ENCODE measurements at regions not wholly inside any gene's neighbourhood (a gene's known extent, or its start where the extent isn't known, plus 50 kb on each side); places are given as distances from the start of the nearest gene placed in this dataset.

DNA sequence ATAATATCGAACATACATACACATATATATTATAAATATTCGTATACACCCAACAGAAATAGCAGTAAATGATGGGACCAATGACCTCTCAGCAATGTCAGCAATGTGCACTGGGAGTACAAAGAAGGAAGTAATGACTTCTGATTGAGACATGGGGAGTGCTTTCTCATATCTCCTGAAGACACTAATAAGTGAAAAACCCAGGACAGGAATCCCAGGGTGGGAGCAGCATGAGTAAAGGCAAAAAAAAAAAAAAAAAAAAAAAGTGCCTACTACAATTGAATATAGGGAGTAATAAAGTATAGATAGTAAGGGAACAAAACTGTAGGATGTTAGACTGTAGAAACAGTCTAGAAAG, 491.3 kb downstream of the IRS1 start:
- H3K4me1 ChIP-seq (ENCODE audit: control insufficient read depth in 5 of 5, insufficient read depth in 5 of 5, low read length in 5 of 5), result peaks cover 0 to 25% (median 0%) of the 10 kb centered on the region in 5 donors
- 94 to 97% methylated on average over 2 of the region's 2 CpGs for WGBS, 2 donors
- H3K36me3 ChIP-seq (ENCODE audit: control insufficient read depth in 4 of 4, insufficient read depth in 4 of 4, low read length in 4 of 4), result no peaks in the 10 kb centered on the region
- H3K27me3 ChIP-seq (ENCODE audit: control insufficient read depth in 3 of 3, insufficient read depth in 3 of 3, low read length in 2 of 3), result no peaks in the 10 kb centered on the region
- TF ChIP-seq, protein P1, sequence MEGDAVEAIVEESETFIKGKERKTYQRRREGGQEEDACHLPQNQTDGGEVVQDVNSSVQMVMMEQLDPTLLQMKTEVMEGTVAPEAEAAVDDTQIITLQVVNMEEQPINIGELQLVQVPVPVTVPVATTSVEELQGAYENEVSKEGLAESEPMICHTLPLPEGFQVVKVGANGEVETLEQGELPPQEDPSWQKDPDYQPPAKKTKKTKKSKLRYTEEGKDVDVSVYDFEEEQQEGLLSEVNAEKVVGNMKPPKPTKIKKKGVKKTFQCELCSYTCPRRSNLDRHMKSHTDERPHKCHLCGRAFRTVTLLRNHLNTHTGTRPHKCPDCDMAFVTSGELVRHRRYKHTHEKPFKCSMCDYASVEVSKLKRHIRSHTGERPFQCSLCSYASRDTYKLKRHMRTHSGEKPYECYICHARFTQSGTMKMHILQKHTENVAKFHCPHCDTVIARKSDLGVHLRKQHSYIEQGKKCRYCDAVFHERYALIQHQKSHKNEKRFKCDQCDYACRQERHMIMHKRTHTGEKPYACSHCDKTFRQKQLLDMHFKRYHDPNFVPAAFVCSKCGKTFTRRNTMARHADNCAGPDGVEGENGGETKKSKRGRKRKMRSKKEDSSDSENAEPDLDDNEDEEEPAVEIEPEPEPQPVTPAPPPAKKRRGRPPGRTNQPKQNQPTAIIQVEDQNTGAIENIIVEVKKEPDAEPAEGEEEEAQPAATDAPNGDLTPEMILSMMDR (IDR thresholded peaks at IDR 0.05; ENCODE audit: control extremely low read depth, extremely low read depth), result no peak
- no peak overlapping the region for H3K9ac ChIP-seq (ENCODE audit: insufficient read depth in 1 of 2, low read length in 2 of 2)
- ATAC-seq (ENCODE audit: insufficient read depth, low FRiP score) (no peak), DNase-seq (no peak)
- H3K27ac ChIP-seq (ENCODE audit: low read depth in 1 of 2, low read length in 1 of 2), result no peak overlapping the region
- no peaks in the 10 kb centered on the region for H3K9me3 ChIP-seq (ENCODE audit: control insufficient read depth in 4 of 4, insufficient read depth in 3 of 4, low read length in 3 of 4)
- no peak overlapping the region for H3K4me3 ChIP-seq

DNA sequence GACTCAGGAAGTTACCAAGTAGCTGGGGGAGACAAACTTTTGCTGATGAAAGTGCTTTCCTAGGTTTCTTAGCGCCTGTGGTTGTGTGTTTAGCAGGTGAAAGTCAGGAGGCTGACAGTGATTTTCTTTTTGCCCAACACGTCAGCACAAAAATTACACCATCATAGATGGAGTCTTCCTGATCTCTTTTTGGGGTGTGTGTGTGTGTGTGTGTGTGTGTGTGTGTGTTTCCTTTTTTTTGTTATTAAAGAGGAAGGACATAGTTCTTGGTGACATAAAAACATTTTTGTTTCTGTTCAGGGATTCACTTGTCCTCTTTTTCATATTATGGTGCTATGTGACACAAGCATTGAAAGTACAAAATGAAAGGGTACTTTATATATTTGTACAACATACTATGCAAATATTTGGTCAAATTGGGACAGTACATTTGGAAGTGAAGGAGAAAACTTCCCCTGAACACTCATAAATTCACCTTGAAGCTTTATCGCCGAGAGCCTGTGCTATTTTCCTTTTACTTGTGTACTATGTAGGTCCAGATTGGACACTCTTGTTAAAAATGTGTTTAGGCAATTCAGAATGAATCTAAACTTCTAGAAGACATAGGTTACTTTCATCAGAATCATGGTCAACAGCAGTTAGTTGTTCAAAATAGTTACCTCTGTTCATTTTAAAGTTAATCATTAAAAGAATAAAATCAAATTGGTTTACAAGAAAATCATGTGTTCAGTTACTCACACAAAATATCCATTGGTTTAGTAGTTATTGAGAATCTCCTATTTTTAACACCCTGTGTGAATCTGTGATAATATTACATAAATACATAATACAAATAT, 491.9 kb downstream of the IRS1 start:
- TF ChIP-seq, protein P1 (IDR thresholded peaks at IDR 0.05; ENCODE audit: control extremely low read depth, extremely low read depth), result no peak
- DNase-seq, result no peak

DNA sequence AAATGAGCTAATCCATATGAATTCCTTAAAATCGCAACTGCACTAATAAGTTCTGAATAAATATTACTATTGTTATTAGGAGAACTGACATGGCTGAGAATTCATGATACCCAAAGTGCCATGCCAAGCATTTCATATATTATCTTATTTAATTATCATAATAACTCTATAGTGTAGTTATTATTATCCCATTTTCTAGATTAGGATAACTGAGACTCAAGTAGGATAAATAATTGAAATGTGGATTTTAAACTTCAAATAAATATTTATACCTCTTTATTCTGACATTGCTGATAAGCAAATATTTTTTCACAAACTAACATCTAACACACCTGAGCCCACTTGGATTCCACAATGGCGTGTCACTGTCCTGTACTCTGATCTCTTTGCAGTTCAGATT, 492.7 kb downstream of the IRS1 start:
- TF ChIP-seq, protein P1 (IDR thresholded peaks at IDR 0.05; ENCODE audit: control extremely low read depth, extremely low read depth), result no peak
- peaks cover 0 to 25% (median 0%) of the 10 kb centered on the region in 5 donors for H3K4me1 ChIP-seq (ENCODE audit: control insufficient read depth in 5 of 5, insufficient read depth in 5 of 5, low read length in 5 of 5)
- WGBS, 2 donors, result 92% methylated on average over 2 of the region's 2 CpGs
- no peaks in the 10 kb centered on the region for H3K27me3 ChIP-seq (ENCODE audit: control insufficient read depth in 3 of 3, insufficient read depth in 3 of 3, low read length in 2 of 3)
- no peak overlapping the region for H3K27ac ChIP-seq (ENCODE audit: low read depth in 1 of 2, low read length in 1 of 2)
- H3K36me3 ChIP-seq (ENCODE audit: control insufficient read depth in 4 of 4, insufficient read depth in 4 of 4, low read length in 4 of 4), result no peaks in the 10 kb centered on the region
- no peaks in the 10 kb centered on the region for H3K9me3 ChIP-seq (ENCODE audit: control insufficient read depth in 4 of 4, insufficient read depth in 3 of 4, low read length in 3 of 4)
- H3K4me3 ChIP-seq, result no peak overlapping the region
- ATAC-seq (ENCODE audit: insufficient read depth, low FRiP score), result no peak
- no peak for DNase-seq
- H3K9ac ChIP-seq (ENCODE audit: insufficient read depth in 1 of 2, low read length in 2 of 2), result no peak overlapping the region

More for the DNA sequence above, 491.9 kb downstream of the IRS1 start:
- no peaks in the 10 kb centered on the region for H3K36me3 ChIP-seq (ENCODE audit: control insufficient read depth in 4 of 4, insufficient read depth in 4 of 4, low read length in 4 of 4)
- no peak for ATAC-seq (ENCODE audit: insufficient read depth, low FRiP score)
- WGBS, 2 donors, result 60 to 65% methylated on average over 4 of the region's 4 CpGs
- H3K4me3 ChIP-seq, result no peak overlapping the region
- H3K27ac ChIP-seq (ENCODE audit: low read depth in 1 of 2, low read length in 1 of 2), result no peak overlapping the region
- H3K4me1 ChIP-seq (ENCODE audit: control insufficient read depth in 5 of 5, insufficient read depth in 5 of 5, low read length in 5 of 5), result peaks cover 0 to 30% (median 0%) of the 10 kb centered on the region in 5 donors
- no peaks in the 10 kb centered on the region for H3K9me3 ChIP-seq (ENCODE audit: control insufficient read depth in 4 of 4, insufficient read depth in 3 of 4, low read length in 3 of 4)
- H3K27me3 ChIP-seq (ENCODE audit: control insufficient read depth in 3 of 3, insufficient read depth in 3 of 3, low read length in 2 of 3), result no peaks in the 10 kb centered on the region
- no peak overlapping the region for H3K9ac ChIP-seq (ENCODE audit: insufficient read depth in 1 of 2, low read length in 2 of 2)

Measured in lung (tissue), 11 donors.